ENCODE measurements at regions not wholly inside any gene's neighbourhood (a gene's known extent, or its start where the extent isn't known, plus 50 kb on each side); places are given as distances from the start of the nearest gene placed in this dataset.

- ATAC-seq (ENCODE audit: low read depth in 2 of 2) (no peak), DNase-seq (no peak)
- no peaks in the 10 kb centered on the region for H3K4me1 ChIP-seq (ENCODE audit: control insufficient read depth, insufficient read depth, low read length, poor library complexity, severe bottlenecking)
- no peak overlapping the region for H3K27ac Mint-ChIP-seq
- H3K9me3 Mint-ChIP-seq: peaks cover 0 to 11% (median 2%) of the 10 kb centered on the region in 7 donors
- no peaks in the 10 kb centered on the region for H3K4me1 Mint-ChIP-seq
- H3K27me3 ChIP-seq (ENCODE audit: control insufficient read depth, insufficient read depth, low read length): no peaks in the 10 kb centered on the region
- peaks cover 0 to 2% of the 10 kb centered on the region in 2 experiments for H3K9me3 ChIP-seq (ENCODE audit: control insufficient read depth in 2 of 2, low read length in 2 of 2)
- H3K27me3 Mint-ChIP-seq: no peaks in the 10 kb centered on the region
- H3K36me3 Mint-ChIP-seq: no peaks in the 10 kb centered on the region
- H3K36me3 ChIP-seq (ENCODE audit: control insufficient read depth, insufficient read depth, low read length): no peaks in the 10 kb centered on the region
- no peak overlapping the region for H3K27ac ChIP-seq (ENCODE audit: insufficient read depth, low read length, poor library complexity, severe bottlenecking)
- H3K4me3 Mint-ChIP-seq: no peak overlapping the region
- no peak overlapping the region for H3K4me3 ChIP-seq (ENCODE audit: low read depth, low read length)
Measured at GRCh38 chr12:85747941-85748495, 88.2 kb downstream of the RASSF9 start.
